HG03135 (cell line): ENCODE measurements at regions not wholly inside any gene's neighbourhood (a gene's known extent, or its start where the extent isn't known, plus 50 kb on each side); places are given as distances from the start of the nearest gene placed in this dataset.

Experiments
- ATAC-seq: cut with Tn5 transposase; IDR thresholded peaks from one replicate; pipeline ENCODE4 v1.9.1; 2021; ENCODE audit warnings: mild to moderate bottlenecking, moderate library complexity; ENCODE audit not compliant: unreplicated experiment

GRCh38 chr17:69820876-69821473, 254.1 kb upstream of the KCNJ16 start:
- no peak for ATAC-seq

GRCh38 chr17:69822314-69822875, 252.6 kb upstream of the KCNJ16 start:
- ATAC-seq = no peak

GRCh38 chr17:69828087-69828486, 246.9 kb upstream of the KCNJ16 start:
- no peak for ATAC-seq

- ATAC-seq = no peak
These were observed 240.5 kb upstream of the KCNJ16 start for GRCh38 chr17:69834494-69834893.

- no peak for ATAC-seq
These were observed 223.3 kb upstream of the KCNJ16 start for GRCh38 chr17:69851736-69852135.

- no peak for ATAC-seq
These were observed 221.3 kb upstream of the KCNJ16 start for GRCh38 chr17:69853541-69854224.

GRCh38 chr17:69854225-69854780, 220.7 kb upstream of the KCNJ16 start:
- ATAC-seq = no peak

GRCh38 chr17:69856946-69857345, 218.1 kb upstream of the KCNJ16 start:
- ATAC-seq = no peak

- no peak for ATAC-seq
These were observed 217.6 kb upstream of the KCNJ16 start for GRCh38 chr17:69857412-69857835.

- ATAC-seq = no peak
These were observed 216.6 kb upstream of the KCNJ16 start for GRCh38 chr17:69858460-69858859.

- ATAC-seq = no peak
These were observed 214.8 kb upstream of the KCNJ16 start for GRCh38 chr17:69860142-69860680.

GRCh38 chr17:69864462-69864861, 210.6 kb upstream of the KCNJ16 start:
- no peak for ATAC-seq

- ATAC-seq = no peak
These were observed 205.4 kb upstream of the KCNJ16 start for GRCh38 chr17:69869667-69870066.

GRCh38 chr17:69870091-69870530, 204.9 kb upstream of the KCNJ16 start:
- ATAC-seq = no peak

- ATAC-seq = no peak
These were observed 204.2 kb upstream of the KCNJ16 start for GRCh38 chr17:69870751-69871199.

- ATAC-seq = no peak
These were observed 203.7 kb upstream of the KCNJ16 start for GRCh38 chr17:69871318-69871717.

GRCh38 chr17:69872675-69873262, 202.3 kb upstream of the KCNJ16 start:
- no peak for ATAC-seq

GRCh38 chr17:69874175-69874670, 200.8 kb upstream of the KCNJ16 start:
- ATAC-seq = no peak

GRCh38 chr17:69876757-69877156, 198.3 kb upstream of the KCNJ16 start:
- ATAC-seq = no peak

- no peak for ATAC-seq
These were observed 196.4 kb upstream of the KCNJ16 start for GRCh38 chr17:69878661-69879060.

- no peak for ATAC-seq
These were observed 195.4 kb upstream of the KCNJ16 start for GRCh38 chr17:69879576-69879975.
